Cerebellar cortex (tissue), 1 donor: ENCODE measurements at regions not wholly inside any gene's neighbourhood (a gene's known extent, or its start where the extent isn't known, plus 50 kb on each side); places are given as distances from the start of the nearest gene placed in this dataset.

Source experiments
- DNase-seq: peaks from one replicate; pipeline ENCODE4 v3.0.0-alpha.2; 2015; ENCODE audit warnings: low spot score

DNA sequence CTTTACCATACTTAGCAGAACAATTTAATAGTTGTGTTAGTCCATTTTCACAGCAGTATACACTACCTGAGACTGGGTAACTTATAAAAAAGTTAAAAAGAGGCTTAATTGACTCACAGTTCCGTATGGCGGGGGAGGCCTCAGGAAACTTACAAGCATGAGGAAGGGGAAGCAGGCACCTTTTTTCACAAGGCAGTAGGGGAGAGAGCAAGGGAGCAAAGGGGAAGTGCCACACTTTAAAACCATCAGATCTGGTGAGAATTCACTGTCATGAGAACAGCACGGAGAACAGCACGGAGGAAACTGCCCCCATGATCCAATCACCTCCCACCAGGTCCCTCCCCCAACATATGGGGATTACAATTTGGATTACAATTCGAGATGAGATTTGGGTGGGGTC, 269.9 kb downstream of the MTRR start:
- DNase-seq = no peak

- DNase-seq = no peak
Observed at GRCh38 chr5:8150791-8151190, 281.8 kb downstream of the MTRR start.

GRCh38 chr5:8156706-8157105, 287.8 kb downstream of the MTRR start:
- DNase-seq = no peak

DNA sequence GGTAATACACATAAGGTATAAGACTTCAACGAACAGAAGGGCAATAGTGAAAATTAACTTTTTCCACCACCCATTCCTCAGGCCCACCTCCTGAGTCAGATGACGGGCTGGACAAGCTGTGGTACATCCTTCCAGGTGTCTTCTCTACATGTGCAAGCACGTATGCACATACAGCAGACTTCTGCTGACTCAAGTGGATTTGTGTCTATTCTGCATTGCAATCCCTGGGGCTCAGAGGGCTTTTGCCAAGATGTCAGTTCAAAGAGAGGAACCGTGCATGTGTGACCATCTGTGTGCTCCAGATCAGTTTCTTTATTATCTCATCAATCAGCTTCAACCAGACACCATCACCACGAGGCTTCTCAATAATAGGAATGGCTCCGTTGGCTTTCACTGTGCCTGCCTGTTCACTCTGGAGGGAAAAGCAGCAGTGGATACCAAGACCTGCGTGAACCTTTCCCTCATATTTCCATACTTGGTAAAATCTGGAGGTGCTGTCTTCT, 288.4 kb downstream of the MTRR start:
- no peak for DNase-seq

DNA sequence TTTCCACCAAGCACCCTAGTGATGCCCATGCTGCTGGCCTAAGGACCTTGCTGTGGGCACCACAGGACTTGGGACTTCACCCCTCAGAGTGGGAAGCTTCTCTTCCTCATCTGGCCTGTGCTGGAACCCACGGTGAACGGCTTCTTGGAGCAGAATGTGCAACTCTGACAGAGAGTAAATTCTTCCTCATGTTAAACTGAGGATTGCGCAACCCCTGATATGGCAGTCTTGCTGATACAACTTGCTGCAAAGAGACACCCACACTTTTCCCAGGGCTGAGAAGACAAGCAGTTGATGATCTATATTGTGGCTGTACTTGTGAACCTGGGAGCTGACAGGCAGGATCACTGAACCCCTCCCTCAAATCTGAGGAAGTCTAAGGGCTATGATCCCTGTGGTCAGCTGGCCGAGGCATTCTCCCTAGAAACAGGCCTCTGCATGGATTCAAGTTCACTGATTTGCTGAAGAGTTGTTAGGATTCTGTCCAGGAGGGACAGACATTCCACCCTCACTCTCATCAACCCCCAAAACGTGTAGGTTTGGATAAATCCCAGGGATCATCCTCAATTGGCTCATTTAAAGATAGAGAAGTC, 307.2 kb downstream of the MTRR start:
- DNase-seq = no peak

DNA sequence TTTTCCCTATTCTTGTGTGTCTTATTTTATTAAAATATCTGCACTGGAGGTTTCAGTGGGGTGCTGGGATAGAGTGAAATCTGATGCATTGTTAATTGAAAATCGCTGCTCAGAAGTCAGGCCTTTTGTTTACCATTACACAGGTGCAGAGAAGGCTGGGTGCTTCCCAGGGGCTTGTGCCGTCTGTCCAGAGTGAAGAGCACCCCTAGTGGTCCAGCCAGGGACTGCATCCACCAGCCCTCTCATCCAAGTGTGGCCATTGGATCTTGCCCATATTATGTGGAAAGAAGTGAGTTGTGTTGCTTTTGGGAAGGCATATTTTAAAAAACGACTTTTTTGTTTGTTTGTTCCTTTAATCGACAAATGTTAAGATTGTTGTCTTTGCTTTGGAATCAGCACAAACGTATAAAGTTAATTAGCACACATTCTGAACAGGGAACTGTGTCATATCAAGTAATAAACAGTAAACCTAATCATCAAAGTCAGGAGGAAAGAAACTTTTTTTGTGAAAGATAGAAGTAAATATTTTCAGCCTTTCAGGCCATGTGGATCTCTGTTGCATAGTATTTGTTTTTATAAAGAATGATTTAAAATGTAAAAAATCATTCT, 315.6 kb downstream of the MTRR start:
- peak; percentile 23 for DNase-seq

DNA sequence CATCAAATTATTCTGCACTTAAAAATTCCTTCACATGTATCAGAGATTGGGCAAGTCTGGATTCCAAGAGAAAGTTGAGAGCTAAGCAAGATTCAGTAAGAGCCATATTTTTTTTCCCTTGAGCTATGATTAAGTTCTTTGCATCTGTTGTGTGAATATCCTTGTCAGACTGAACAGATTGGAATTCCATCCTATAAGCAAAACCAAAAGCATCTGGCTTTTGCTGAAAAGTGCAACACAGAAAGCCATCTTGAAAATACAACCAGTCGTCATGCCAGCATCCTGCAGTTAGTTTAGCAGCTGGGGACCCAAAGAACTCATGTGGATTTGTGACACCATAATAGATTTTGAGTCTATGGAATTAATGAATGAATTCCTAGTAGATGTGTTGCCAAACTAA, 316.9 kb downstream of the MTRR start:
- no peak for DNase-seq

GRCh38 chr5:8188874-8189565, 320.1 kb downstream of the MTRR start:
- DNase-seq = no peak

GRCh38 chr5:8192840-8193239, 323.9 kb downstream of the MTRR start:
- DNase-seq = no peak

- DNase-seq = no peak
Observed at GRCh38 chr5:8196061-8196460, 327.1 kb downstream of the MTRR start.

GRCh38 chr5:8208307-8208706, 339.4 kb downstream of the MTRR start:
- no peak for DNase-seq

DNA sequence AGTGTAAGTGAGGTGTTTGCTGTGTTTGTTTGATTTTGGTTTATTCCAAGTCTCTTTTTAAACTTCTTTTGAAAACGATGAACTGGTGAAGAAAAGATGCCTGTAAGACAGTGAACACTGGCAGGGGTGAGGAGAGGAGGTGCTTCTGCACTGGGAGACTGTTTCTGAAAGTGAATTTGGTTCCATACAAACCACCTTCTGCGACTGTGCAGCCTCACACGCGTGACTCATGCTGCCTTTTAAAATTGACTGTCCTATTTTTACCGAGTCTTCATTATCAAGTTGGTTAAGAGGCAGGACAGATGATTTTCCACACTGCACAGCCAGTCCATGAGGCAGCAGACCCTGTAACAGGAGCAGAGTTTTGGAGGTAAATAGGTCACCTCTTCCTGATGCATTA, 340.6 kb downstream of the MTRR start:
- DNase-seq = peak; percentile 4

GRCh38 chr5:8213701-8214240, 344.8 kb downstream of the MTRR start:
- no peak for DNase-seq

DNA sequence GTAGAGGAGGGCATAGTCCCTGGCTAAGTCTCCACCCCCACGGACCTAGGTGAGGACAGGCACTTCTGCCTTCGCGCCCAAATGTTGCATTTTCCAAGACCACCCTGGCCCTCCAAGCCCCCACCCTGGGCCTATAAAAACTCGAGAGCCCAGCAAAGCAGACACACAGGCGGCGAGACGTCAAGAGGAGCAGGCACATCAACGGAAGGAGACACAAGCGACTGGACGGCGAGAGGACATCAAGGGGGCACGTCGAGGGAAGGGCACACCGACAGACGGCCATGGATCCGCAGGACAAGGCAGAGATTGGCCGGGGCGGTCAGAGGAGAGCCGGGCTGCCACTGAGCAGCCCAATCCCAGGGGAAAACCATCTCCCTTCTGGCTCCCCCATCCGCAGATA, 348.0 kb downstream of the MTRR start:
- no peak for DNase-seq

DNA sequence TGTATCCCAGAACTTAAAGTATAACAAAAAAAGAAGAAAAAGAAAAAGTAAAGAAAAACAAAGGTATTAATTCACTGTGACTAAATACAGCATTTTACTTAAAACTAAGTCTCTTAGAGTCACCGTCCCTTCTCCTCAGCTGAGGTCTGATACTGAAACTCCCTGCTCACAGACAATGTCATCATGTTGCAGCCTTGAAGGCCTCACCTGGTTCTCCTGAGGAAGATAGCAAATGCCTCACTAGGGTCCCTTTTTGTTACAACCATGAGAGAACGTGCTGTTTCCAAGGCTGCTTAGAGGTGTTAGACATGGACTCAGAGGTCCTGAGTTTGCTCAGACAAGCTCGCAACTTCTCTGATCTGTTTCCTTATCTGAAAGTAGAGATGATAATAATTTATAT, 357.2 kb downstream of the MTRR start:
- DNase-seq = no peak

- DNase-seq = no peak
Observed at GRCh38 chr5:8227112-8227511, 358.2 kb downstream of the MTRR start.

DNA sequence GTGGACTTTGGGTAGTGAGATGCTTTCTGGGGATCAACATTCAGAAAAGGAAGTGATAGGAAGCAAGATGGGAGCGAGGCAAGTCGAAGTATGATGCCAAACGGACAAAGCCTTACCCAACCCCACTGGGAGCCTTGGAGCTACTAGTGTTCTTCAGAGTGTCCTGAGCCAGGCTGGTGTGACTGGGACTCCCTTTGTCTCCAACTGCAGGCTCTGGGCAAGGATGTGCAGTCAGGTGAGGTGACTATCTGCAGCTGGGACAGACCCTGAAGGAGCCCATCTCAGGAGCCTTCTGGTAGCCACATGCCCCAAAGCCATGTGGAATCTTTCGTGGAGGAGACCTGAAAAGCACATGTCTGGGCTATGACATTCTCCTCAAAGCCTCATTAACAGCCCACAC, 360.6 kb downstream of the MTRR start:
- no peak for DNase-seq

DNA sequence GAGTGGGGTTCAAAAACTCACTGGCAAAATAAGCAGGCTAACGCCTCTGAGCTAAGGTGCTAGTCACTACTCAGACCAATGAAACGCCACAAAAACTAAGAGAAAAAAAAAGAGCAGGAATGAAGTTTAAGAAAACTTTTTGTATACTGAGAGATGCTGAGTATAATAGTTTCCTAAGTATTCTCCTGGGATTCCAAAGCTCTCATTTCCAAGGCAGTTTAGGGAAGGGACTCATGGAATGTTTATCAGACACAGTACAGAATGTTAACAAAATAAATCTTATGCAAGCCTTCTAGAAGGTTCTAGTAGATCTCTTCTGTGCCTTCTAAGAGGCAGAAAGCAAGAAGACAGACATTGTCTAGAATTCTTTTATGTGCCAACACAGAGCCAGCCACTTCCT, 361.9 kb downstream of the MTRR start:
- no peak for DNase-seq

DNA sequence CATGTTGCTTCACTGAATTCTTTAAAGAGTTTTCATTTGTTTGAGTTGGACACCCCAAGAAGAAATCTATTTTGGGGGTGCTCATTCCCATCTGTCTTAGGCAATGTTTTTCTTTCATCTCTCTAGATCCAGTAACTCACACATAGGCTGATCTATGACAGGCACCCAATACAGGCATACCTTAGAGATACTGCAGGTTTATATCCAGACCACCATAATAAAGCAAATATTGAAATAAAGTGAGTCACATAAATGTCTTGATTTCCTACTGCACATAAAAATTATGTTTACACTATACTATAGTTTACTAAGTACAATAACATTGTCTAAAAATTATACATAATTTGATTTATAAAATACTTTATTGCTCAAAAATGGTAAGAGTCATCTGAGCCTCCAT, 364.5 kb downstream of the MTRR start:
- no peak for DNase-seq

GRCh38 chr5:8234179-8234770, 365.3 kb downstream of the MTRR start:
- DNase-seq = no peak

DNA sequence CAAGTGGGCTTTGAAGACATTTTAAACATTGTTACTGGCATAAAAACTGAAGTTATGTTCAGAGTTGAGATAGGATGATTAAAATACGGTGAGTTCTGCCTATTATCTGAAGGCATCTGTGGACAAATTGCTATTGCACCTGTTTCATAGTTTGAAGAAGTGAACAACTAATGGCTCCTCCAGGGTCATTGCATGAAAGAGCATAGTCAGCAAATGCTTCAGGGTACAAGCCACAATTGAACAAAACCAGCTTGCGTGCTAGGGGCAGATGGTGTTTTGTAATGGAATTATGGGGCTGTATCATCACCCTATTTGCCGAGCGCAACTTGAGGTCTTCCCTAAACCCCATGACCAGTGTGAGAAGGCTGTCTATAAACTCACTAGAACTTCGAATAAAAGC, 369.1 kb downstream of the MTRR start:
- peak; percentile 2 for DNase-seq

GRCh38 chr5:8239198-8239597, 370.2 kb downstream of the MTRR start:
- no peak for DNase-seq

GRCh38 chr5:8239646-8240045, 370.7 kb downstream of the MTRR start:
- peak; percentile 10 for DNase-seq
